GM19239 (cell line): ENCODE measurements at regions not wholly inside any gene's neighbourhood (a gene's known extent, or its start where the extent isn't known, plus 50 kb on each side); places are given as distances from the start of the nearest gene placed in this dataset.

ENCODE experiments used
- DNase-seq: peaks from one replicate; pipeline ENCODE4 v3.0.0; 2011; ENCODE audit warnings: low spot score; ENCODE audit not compliant: insufficient read length
- FAIRE-seq: peaks from 2 replicates; lab custom pipeline; 2011; peaks lifted over from hg19 to GRCh38; lab: Jason Lieb, UNC

- FAIRE-seq (no peak), DNase-seq (no peak)
Measured at GRCh38 chr2:238793306-238793705, 54.6 kb upstream of the TWIST2 start.

GRCh38 chr2:238793801-238794449 is 54.0 kb upstream of the TWIST2 start:
- no peak for DNase-seq
- no peak for FAIRE-seq

GRCh38 chr2:238796223-238796885 is 51.5 kb upstream of the TWIST2 start:
- DNase-seq (no peak), FAIRE-seq (no peak)

- FAIRE-seq: no peak
Measured at GRCh38 chr2:238797537-238797936, 50.3 kb upstream of the TWIST2 start.

More at GRCh38 chr2:238797537-238797936, 50.3 kb upstream of the TWIST2 start:
- no peak for DNase-seq
